Astrocyte of the cerebellum (primary cell): ENCODE measurements at regions not wholly inside any gene's neighbourhood (a gene's known extent, or its start where the extent isn't known, plus 50 kb on each side); places are given as distances from the start of the nearest gene placed in this dataset.
"Not testable (repeated sequence)": the region's sequence is repeated elsewhere in the genome, so short reads cannot be mapped to it uniquely, and the experiment has no call there.

Experiments used
- DNase-seq: peaks from one replicate; pipeline ENCODE4 v3.0.0-alpha.2; 2011; ENCODE audit warnings: low read depth
- H3K4me3 ChIP-seq: 2 replicates; pipeline ENCODE4 v1.5.1; 2011; ENCODE audit warnings: mild to moderate bottlenecking, low read depth, low read length, moderate library complexity
- in situ Hi-C: cut with HindIII; loops from 2 replicates; pipeline ENCODE4 v1.10.0; 2017; ENCODE audit warnings: low sequenced_read_pairs
- TF ChIP-seq, protein P1 (sequence below): IDR thresholded peaks from 2 replicates; pipeline ENCODE4 v1.5.1; 2012; ENCODE audit warnings: low read length, low read depth, moderate library complexity, mild to moderate bottlenecking; ENCODE audit errors: missing control alignments

DNA sequence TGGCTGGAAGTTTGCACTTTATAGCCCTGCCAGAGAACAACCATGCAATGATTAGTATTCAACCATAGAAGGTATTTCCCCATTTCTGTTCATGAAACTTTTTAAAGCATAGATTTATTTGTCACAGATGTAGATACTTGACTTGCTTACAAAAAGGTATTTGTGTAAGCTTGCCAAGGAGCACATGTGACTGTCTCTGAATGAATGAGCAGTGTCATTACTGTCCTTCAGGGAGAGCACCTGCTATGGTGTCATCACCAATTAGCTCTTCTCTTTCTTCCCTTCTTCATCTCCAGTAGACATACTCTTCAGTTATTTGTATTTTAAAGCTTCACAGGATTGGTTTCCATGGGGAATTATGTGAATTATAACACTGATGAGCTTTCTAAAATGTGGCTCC lies 1064.7 kb upstream of the GRIA3 start:
- in situ Hi-C loops = no loop called here
- TF ChIP-seq, protein P1, sequence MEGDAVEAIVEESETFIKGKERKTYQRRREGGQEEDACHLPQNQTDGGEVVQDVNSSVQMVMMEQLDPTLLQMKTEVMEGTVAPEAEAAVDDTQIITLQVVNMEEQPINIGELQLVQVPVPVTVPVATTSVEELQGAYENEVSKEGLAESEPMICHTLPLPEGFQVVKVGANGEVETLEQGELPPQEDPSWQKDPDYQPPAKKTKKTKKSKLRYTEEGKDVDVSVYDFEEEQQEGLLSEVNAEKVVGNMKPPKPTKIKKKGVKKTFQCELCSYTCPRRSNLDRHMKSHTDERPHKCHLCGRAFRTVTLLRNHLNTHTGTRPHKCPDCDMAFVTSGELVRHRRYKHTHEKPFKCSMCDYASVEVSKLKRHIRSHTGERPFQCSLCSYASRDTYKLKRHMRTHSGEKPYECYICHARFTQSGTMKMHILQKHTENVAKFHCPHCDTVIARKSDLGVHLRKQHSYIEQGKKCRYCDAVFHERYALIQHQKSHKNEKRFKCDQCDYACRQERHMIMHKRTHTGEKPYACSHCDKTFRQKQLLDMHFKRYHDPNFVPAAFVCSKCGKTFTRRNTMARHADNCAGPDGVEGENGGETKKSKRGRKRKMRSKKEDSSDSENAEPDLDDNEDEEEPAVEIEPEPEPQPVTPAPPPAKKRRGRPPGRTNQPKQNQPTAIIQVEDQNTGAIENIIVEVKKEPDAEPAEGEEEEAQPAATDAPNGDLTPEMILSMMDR = no peak
- no peak for DNase-seq
- no peak overlapping the region for H3K4me3 ChIP-seq

- no peak for DNase-seq
- TF ChIP-seq, protein P1 = no peak
- no peak overlapping the region for H3K4me3 ChIP-seq
- in situ Hi-C loops = no loop called here
Measured at GRCh38 chrX:122122274-122122673, 1061.8 kb upstream of the GRIA3 start.

GRCh38 chrX:122133478-122133877 lies 1050.6 kb upstream of the GRIA3 start:
- H3K4me3 ChIP-seq = no peak overlapping the region
- TF ChIP-seq, protein P1 = no peak
- no peak for DNase-seq
- in situ Hi-C loops = no loop called here

GRCh38 chrX:122134291-122134690 lies 1049.8 kb upstream of the GRIA3 start:
- in situ Hi-C loops = no loop called here
- TF ChIP-seq, protein P1 = no peak
- no peak overlapping the region for H3K4me3 ChIP-seq
- no peak for DNase-seq

GRCh38 chrX:122135070-122135469 lies 1049.0 kb upstream of the GRIA3 start:
- no peak overlapping the region for H3K4me3 ChIP-seq
- DNase-seq = no peak
- in situ Hi-C loops = no loop called here
- TF ChIP-seq, protein P1 = no peak

GRCh38 chrX:122140219-122140618 lies 1043.9 kb upstream of the GRIA3 start:
- DNase-seq, in situ Hi-C loops, H3K4me3 ChIP-seq: not testable (repeated sequence)

DNA sequence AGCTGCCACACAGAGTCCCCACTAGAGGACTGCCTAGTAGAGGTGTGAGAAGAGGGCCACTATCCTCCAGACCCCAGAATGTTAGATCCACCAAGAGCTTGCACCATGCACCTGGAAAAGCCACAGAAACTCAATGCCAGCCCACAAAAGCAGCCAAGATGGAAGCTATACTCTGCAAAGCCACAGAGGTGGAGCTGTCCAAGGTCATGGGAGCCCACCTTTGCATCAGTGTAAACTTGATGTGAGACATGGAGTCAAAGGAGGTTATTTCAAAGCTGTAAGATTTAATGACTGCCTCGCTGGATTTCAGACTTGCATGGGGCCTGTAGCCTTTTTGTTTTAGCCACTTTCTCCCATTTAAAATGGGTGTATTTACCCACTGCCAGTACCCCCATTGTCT lies 1030.1 kb upstream of the GRIA3 start:
- TF ChIP-seq, protein P1 = no peak
- in situ Hi-C loops = no loop called here

More for the DNA sequence above, 1030.1 kb upstream of the GRIA3 start:
- no peak for DNase-seq
- H3K4me3 ChIP-seq = no peak overlapping the region
